Tibial nerve (tissue), 3 donors: ENCODE measurements at regions not wholly inside any gene's neighbourhood (a gene's known extent, or its start where the extent isn't known, plus 50 kb on each side); places are given as distances from the start of the nearest gene placed in this dataset.

Experiments used
- POLR2A ChIP-seq, 2 donors: fragments of 450-650 bp; IDR thresholded peaks; one replicate each; pipeline ENCODE4 v1.6.1; 2017; ENCODE audit warnings: antibody characterized with exemption in 2 of 2, mild to moderate bottlenecking in 2 of 2, moderate library complexity in 2 of 2
- TF ChIP-seq, protein P1 (sequence below), 5 experiments: fragments of 200-600 bp in 3 of 5; fragments of 450-650 bp in 2 of 5; sonication (generic) in 3 of 5; IDR thresholded peaks; one replicate each; pipeline ENCODE4 v1.5.1; 2016 to 2019; ENCODE audit warnings: antibody characterized with exemption in 5 of 5, mild to moderate bottlenecking in 3 of 5, moderate library complexity in 2 of 5

- TF ChIP-seq, protein P1, sequence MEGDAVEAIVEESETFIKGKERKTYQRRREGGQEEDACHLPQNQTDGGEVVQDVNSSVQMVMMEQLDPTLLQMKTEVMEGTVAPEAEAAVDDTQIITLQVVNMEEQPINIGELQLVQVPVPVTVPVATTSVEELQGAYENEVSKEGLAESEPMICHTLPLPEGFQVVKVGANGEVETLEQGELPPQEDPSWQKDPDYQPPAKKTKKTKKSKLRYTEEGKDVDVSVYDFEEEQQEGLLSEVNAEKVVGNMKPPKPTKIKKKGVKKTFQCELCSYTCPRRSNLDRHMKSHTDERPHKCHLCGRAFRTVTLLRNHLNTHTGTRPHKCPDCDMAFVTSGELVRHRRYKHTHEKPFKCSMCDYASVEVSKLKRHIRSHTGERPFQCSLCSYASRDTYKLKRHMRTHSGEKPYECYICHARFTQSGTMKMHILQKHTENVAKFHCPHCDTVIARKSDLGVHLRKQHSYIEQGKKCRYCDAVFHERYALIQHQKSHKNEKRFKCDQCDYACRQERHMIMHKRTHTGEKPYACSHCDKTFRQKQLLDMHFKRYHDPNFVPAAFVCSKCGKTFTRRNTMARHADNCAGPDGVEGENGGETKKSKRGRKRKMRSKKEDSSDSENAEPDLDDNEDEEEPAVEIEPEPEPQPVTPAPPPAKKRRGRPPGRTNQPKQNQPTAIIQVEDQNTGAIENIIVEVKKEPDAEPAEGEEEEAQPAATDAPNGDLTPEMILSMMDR (IDR thresholded peaks at IDR 0.05), result no peak
- no peak for TF ChIP-seq POLR2A (IDR thresholded peaks at IDR 0.05)
These were observed 344.3 kb downstream of the PREX1 start for GRCh38 chr20:48483334-48484066.
